ENCODE measurements at regions not wholly inside any gene's neighbourhood (a gene's known extent, or its start where the extent isn't known, plus 50 kb on each side); places are given as distances from the start of the nearest gene placed in this dataset.

- no peak overlapping the region for H3K27ac ChIP-seq (ENCODE audit: insufficient read depth, low read depth, low read length)
- no peak overlapping the region for H2AFZ ChIP-seq (ENCODE audit: low read depth, low read length)
- no peak overlapping the region for H3K4me3 ChIP-seq (replicated peaks in 1 of 3; ENCODE audit: insufficient read depth in 1 of 3, low read depth in 1 of 3, low read length in 3 of 3)
- no peaks in the 10 kb centered on the region for H3K36me3 ChIP-seq (ENCODE audit: control insufficient read depth in 2 of 2, extremely low read depth in 1 of 2, insufficient read depth in 2 of 2, low read length in 2 of 2)
- no peaks in the 10 kb centered on the region for H4K20me1 ChIP-seq (replicated peaks; ENCODE audit: control insufficient read depth, extremely low read depth, insufficient read depth, low read length)
- H3K9me3 ChIP-seq (replicated peaks; ENCODE audit: control insufficient read depth, insufficient read depth, low read length): no peaks in the 10 kb centered on the region
- DNase-seq (ENCODE audit: low read depth, low spot score) (no peak), FAIRE-seq (no peak)
- no peaks in the 10 kb centered on the region for H3K79me2 ChIP-seq (ENCODE audit: control insufficient read depth, insufficient read depth, low read length)
- H3K4me2 ChIP-seq (ENCODE audit: insufficient read depth, low read length): no peak overlapping the region
- intact Hi-C loops (cut with micrococcal nuclease) (no loop called here), dilution Hi-C loops (cut with MboI; ENCODE audit: extremely low pct_ligation_motif_present, low sequenced_read_pairs) (no loop called here)
- POLR2A ChIA-PET: no interaction called here
- CTCF ChIA-PET: no interaction called here
- TF ChIP-seq POLR2AphosphoS5 (IDR thresholded peaks at IDR 0.05; ENCODE audit: insufficient read depth, low read depth, low read length) (no peak), FOS (IDR thresholded peaks at IDR 0.05; ENCODE audit: borderline replicate concordance, insufficient read depth, low read length) (no peak), MYC (IDR thresholded peaks at IDR 0.05; ENCODE audit: low read depth, low read length) (no peak), CTCF (IDR thresholded peaks at IDR 0.05; ENCODE audit: extremely low read depth in 1 of 2, insufficient read depth in 1 of 2, low read depth in 1 of 2, low read length in 2 of 2) (no peak), JUN (IDR thresholded peaks at IDR 0.05; ENCODE audit: borderline replicate concordance, insufficient read depth, insufficient read length, low read depth) (no peak)
- H3K9me1 ChIP-seq (replicated peaks; ENCODE audit: control insufficient read depth, extremely low read depth, insufficient read depth, low read length): no peaks in the 10 kb centered on the region
- no peaks in the 10 kb centered on the region for H3K27me3 ChIP-seq (ENCODE audit: control insufficient read depth in 2 of 2, insufficient read depth in 2 of 2, low read length in 2 of 2)
- no TSS peak for BruUV-seq (replicated peaks)
- no peaks in the 10 kb centered on the region for H3K4me1 ChIP-seq (ENCODE audit: control insufficient read depth, extremely low read depth, insufficient read depth, low read length)
- H3K9ac ChIP-seq (replicated peaks; ENCODE audit: extremely low read depth, insufficient read depth, low read length): no peak overlapping the region
Measured at GRCh38 chr12:32988982-32989381, 92.4 kb upstream of the PKP2 start.

GRCh38 chr12:32987512-32987911, 90.9 kb upstream of the PKP2 start:
- H4K20me1 ChIP-seq (replicated peaks; ENCODE audit: control insufficient read depth, extremely low read depth, insufficient read depth, low read length): no peaks in the 10 kb centered on the region
- intact Hi-C loops (cut with micrococcal nuclease): no loop called here
- no peak overlapping the region for H3K27ac ChIP-seq (ENCODE audit: insufficient read depth, low read depth, low read length)
- H3K79me2 ChIP-seq (ENCODE audit: control insufficient read depth, insufficient read depth, low read length): no peaks in the 10 kb centered on the region
- H3K9me3 ChIP-seq (replicated peaks; ENCODE audit: control insufficient read depth, insufficient read depth, low read length): no peaks in the 10 kb centered on the region
- DNase-seq (ENCODE audit: low read depth, low spot score): no peak
- H3K9ac ChIP-seq (replicated peaks; ENCODE audit: extremely low read depth, insufficient read depth, low read length): no peak overlapping the region
- H2AFZ ChIP-seq (ENCODE audit: low read depth, low read length): no peak overlapping the region
- H3K4me3 ChIP-seq (replicated peaks in 1 of 3; ENCODE audit: insufficient read depth in 1 of 3, low read depth in 1 of 3, low read length in 3 of 3): no peak overlapping the region
- no peaks in the 10 kb centered on the region for H3K27me3 ChIP-seq (ENCODE audit: control insufficient read depth in 2 of 2, insufficient read depth in 2 of 2, low read length in 2 of 2)
- ChIA-PET POLR2A (no interaction called here), CTCF (interaction anchor here (1.9 kb wide), 1 partner anchor 9 kb away, joined by 4 read pairs; no protein-coding TSS in a partner anchor)
- H3K9me1 ChIP-seq (replicated peaks; ENCODE audit: control insufficient read depth, extremely low read depth, insufficient read depth, low read length): no peaks in the 10 kb centered on the region
- BruUV-seq (replicated peaks): no TSS peak
- no peak for TF ChIP-seq CTCF (IDR thresholded peaks at IDR 0.05; ENCODE audit: extremely low read depth in 1 of 2, insufficient read depth in 1 of 2, low read depth in 1 of 2, low read length in 2 of 2)
- TF ChIP-seq EZH2 (IDR thresholded peaks at IDR 0.05; ENCODE audit: borderline replicate concordance, low read depth, low read length, severe bottlenecking): no peak
- TF ChIP-seq GATA2 (IDR thresholded peaks at IDR 0.05; ENCODE audit: insufficient read depth, insufficient read length, low read depth, low read length): no peak
- TF ChIP-seq POLR2A (IDR thresholded peaks at IDR 0.05; ENCODE audit: low read depth, low read length): no peak
- no peak for TF ChIP-seq FOS (IDR thresholded peaks at IDR 0.05; ENCODE audit: borderline replicate concordance, insufficient read depth, low read length)
- TF ChIP-seq POLR2AphosphoS5 (IDR thresholded peaks at IDR 0.05; ENCODE audit: insufficient read depth, low read depth, low read length): no peak
- no peak for TF ChIP-seq JUN (IDR thresholded peaks at IDR 0.05; ENCODE audit: borderline replicate concordance, insufficient read depth, insufficient read length, low read depth)
- no peak for TF ChIP-seq MAX (IDR thresholded peaks at IDR 0.05; ENCODE audit: insufficient read depth, insufficient read length)
- no peak for TF ChIP-seq MYC (IDR thresholded peaks at IDR 0.05; ENCODE audit: low read depth, low read length)
- dilution Hi-C loops (cut with MboI; ENCODE audit: extremely low pct_ligation_motif_present, low sequenced_read_pairs): no loop called here
- no peak for FAIRE-seq
- no peaks in the 10 kb centered on the region for H3K4me1 ChIP-seq (ENCODE audit: control insufficient read depth, extremely low read depth, insufficient read depth, low read length)
- no peaks in the 10 kb centered on the region for H3K36me3 ChIP-seq (ENCODE audit: control insufficient read depth in 2 of 2, extremely low read depth in 1 of 2, insufficient read depth in 2 of 2, low read length in 2 of 2)
- H3K4me2 ChIP-seq (ENCODE audit: insufficient read depth, low read length): no peak overlapping the region
